HCT116 (cell line): ENCODE measurements at regions not wholly inside any gene's neighbourhood (a gene's known extent, or its start where the extent isn't known, plus 50 kb on each side); places are given as distances from the start of the nearest gene placed in this dataset.

Source experiments
- ATAC-seq: fragments of 200-7000 bp; cut with Tn5 transposase; 2 replicates; pipeline ENCODE4 v1.9.1; 2020; ENCODE audit warnings: mild to moderate bottlenecking, moderate library complexity
- BruUV-seq: library from RNA; stranded (reverse); fragments of 400-500 nt; replicated peaks from 2 replicates; lab custom pipeline; 2021; lab: Mats Ljungman, UMichigan
- CTCF ChIA-PET: fragments of 300-600 bp; sonication (Branson Sonifier 250); formaldehyde crosslinking; loops from one replicate; lab custom pipeline; 2021; ENCODE audit warnings: antibody characterized with exemption; lab: Charles Lee
- POLR2A ChIA-PET: fragments of 300-600, 350-600 bp; sonication (Branson Sonifier 250); formaldehyde crosslinking; loops from one replicate; lab custom pipeline; 2021; ENCODE audit warnings: antibody characterized with exemption; lab: Charles Lee
- RAD21 ChIA-PET, 2 experiments: fragments of 300-600 bp; sonication (Branson Sonifier 250); formaldehyde crosslinking; loops; one replicate each; lab custom pipeline; 2023; ENCODE audit warnings: low total read pairs in 2 of 2; ENCODE audit not compliant: uncharacterized antibody in 2 of 2, unreplicated experiment in 2 of 2, low non-redundant PET in 1 of 2; lab: Charles Lee
- DNase-seq: peaks from one replicate; pipeline ENCODE4 v3.0.0-alpha.2; 2010; ENCODE audit warnings: low read depth, low spot score
- H2AFZ ChIP-seq: fragments of 200-600 bp; shearing (Covaris generic), sonication (generic); 2 replicates; pipeline ENCODE4 v1.6.1; 2017; ENCODE audit warnings: low read depth, mixed run types, mixed read lengths, antibody characterized with exemption, low read length; ENCODE audit not compliant: poor library complexity, severe bottlenecking
- H3K27ac ChIP-seq: 2 replicates; pipeline ENCODE4 v1.5.1; 2012; ENCODE audit warnings: low read depth, low read length
- H3K27me3 ChIP-seq: fragments of 200-600 bp; sonication (generic); 2 replicates; pipeline ENCODE4 v1.6.1; 2016; ENCODE audit warnings: mixed run types, low read length, mixed read lengths; ENCODE audit not compliant: insufficient read depth
- H3K36me3 ChIP-seq, 2 experiments: fragments of 200-500 bp in 1 of 2; fragments of 200-600 bp in 1 of 2; sonication (Bioruptor generic) in 1 of 2; sonication (generic) in 1 of 2; 2 replicates each; pipeline versions ENCODE4 v1.5.1 to v1.6.1; 2014 to 2016; ENCODE audit warnings: low read length in 2 of 2, inconsistent platforms in 1 of 2, mixed read lengths in 1 of 2, mixed run types in 1 of 2; ENCODE audit not compliant: insufficient read depth in 2 of 2, control insufficient read depth in 1 of 2
- H3K4me1 ChIP-seq, 2 experiments: fragments of 200-600 bp in 1 of 2; sonication (generic) in 1 of 2; 2 replicates each; pipeline versions ENCODE4 v1.5.1 to v1.6.1; 2012 to 2017; ENCODE audit warnings: low read length in 2 of 2, inconsistent platforms in 1 of 2, mild to moderate bottlenecking in 1 of 2, mixed read lengths in 1 of 2, mixed run types in 1 of 2, moderate library complexity in 1 of 2; ENCODE audit not compliant: insufficient read depth in 2 of 2, control insufficient read depth in 1 of 2
- H3K4me2 ChIP-seq: fragments of 200-600 bp; sonication (generic); 2 replicates; pipeline ENCODE4 v1.6.1; 2017; ENCODE audit warnings: mixed run types, low read length, mixed read lengths
- H3K4me3 ChIP-seq, 2 experiments: fragments of 200-600 bp in 1 of 2; sonication (generic) in 1 of 2; replicated peaks in 1 of 2; 2 replicates each; pipeline ENCODE4 v1.5.1; 2011 to 2016; ENCODE audit warnings: low read length in 2 of 2, control low read depth in 1 of 2, low read depth in 1 of 2, mild to moderate bottlenecking in 1 of 2, mixed read lengths in 1 of 2, mixed run types in 1 of 2
- H3K79me2 ChIP-seq: fragments of 200-600 bp; sonication (generic); 2 replicates; pipeline ENCODE4 v1.6.1; 2017; ENCODE audit warnings: mild to moderate bottlenecking, mixed run types, low read length, moderate library complexity, mixed read lengths; ENCODE audit not compliant: insufficient read depth
- H3K9ac ChIP-seq: fragments of 200-600 bp; sonication (generic); 2 replicates; pipeline ENCODE4 v1.6.1; 2016; ENCODE audit warnings: low read length, mixed read lengths
- H3K9me2 ChIP-seq: fragments of 200-600 bp; sonication (generic), shearing (Covaris generic); 2 replicates; pipeline ENCODE4 v1.6.1; 2017; ENCODE audit warnings: mixed run types, mild to moderate bottlenecking, moderate library complexity; ENCODE audit not compliant: insufficient read depth
- H3K9me3 ChIP-seq, 2 experiments: fragments of 200-500 bp in 1 of 2; fragments of 200-600 bp in 1 of 2; sonication (Bioruptor generic) in 1 of 2; sonication (generic) in 1 of 2; 2 replicates each; pipeline ENCODE4 v1.6.1; 2014 to 2017; ENCODE audit warnings: low read length in 2 of 2, mixed read lengths in 2 of 2, inconsistent platforms in 1 of 2, low read depth in 1 of 2, mild to moderate bottlenecking in 1 of 2, mixed run types in 1 of 2, moderate library complexity in 1 of 2; ENCODE audit not compliant: control insufficient read depth in 1 of 2, insufficient read depth in 1 of 2
- H4K20me1 ChIP-seq: fragments of 200-600 bp; sonication (generic), shearing (Covaris generic); 2 replicates; pipeline ENCODE4 v1.6.1; 2017; ENCODE audit warnings: mixed run types, mild to moderate bottlenecking, moderate library complexity; ENCODE audit not compliant: insufficient read depth
- ATF3 ChIP-seq: IDR thresholded peaks from 2 replicates; pipeline ENCODE4 v1.6.1; 2012
- CEBPB ChIP-seq: IDR thresholded peaks from 2 replicates; pipeline ENCODE4 v1.6.1; 2012; ENCODE audit warnings: low read depth
- EGR1 ChIP-seq: IDR thresholded peaks from 2 replicates; pipeline ENCODE4 v1.6.1; 2012; ENCODE audit warnings: low read depth
- EZH2phosphoT487 ChIP-seq: fragments of 200-600 bp; IDR thresholded peaks from 2 replicates; pipeline ENCODE4 v1.6.1; 2018; ENCODE audit warnings: antibody characterized with exemption, borderline replicate concordance
- MAX ChIP-seq: IDR thresholded peaks from 2 replicates; pipeline ENCODE4 v1.6.1; 2012
- POLR2AphosphoS5 ChIP-seq: IDR thresholded peaks from 2 replicates; pipeline ENCODE4 v1.6.1; 2011; ENCODE audit warnings: mild to moderate bottlenecking, low read depth, low read length, moderate library complexity
- RAD21 ChIP-seq: IDR thresholded peaks from 2 replicates; pipeline ENCODE4 v1.6.1; 2012; ENCODE audit warnings: low read depth, mild to moderate bottlenecking
- SIN3A ChIP-seq: IDR thresholded peaks from 2 replicates; pipeline ENCODE4 v1.6.1; 2012; ENCODE audit warnings: low read depth
- SP1 ChIP-seq: IDR thresholded peaks from 2 replicates; pipeline ENCODE4 v1.6.1; 2012; ENCODE audit warnings: low read depth
- SRF ChIP-seq: IDR thresholded peaks from 2 replicates; pipeline ENCODE4 v1.6.1; 2012; ENCODE audit warnings: low read depth
- ZBTB33 ChIP-seq: IDR thresholded peaks from 2 replicates; pipeline ENCODE4 v1.6.1; 2011; ENCODE audit warnings: mild to moderate bottlenecking, low read length, moderate library complexity; ENCODE audit not compliant: insufficient replicate concordance; ENCODE audit errors: extremely low read depth
- intact Hi-C: fragments of 100-400 bp; cut with micrococcal nuclease; formaldehyde crosslinking; loops from 2 replicates; pipeline ENCODE4 v1.10.0; 2022

- ChIA-PET CTCF (no interaction called here), POLR2A (no interaction called here), RAD21 (no interaction called here)
- Histone ChIP-seq H3K4me1 (no peaks in the 10 kb centered on the region), H3K27ac (no peak overlapping the region), H3K9me2 (no peaks in the 10 kb centered on the region), H3K79me2 (no peaks in the 10 kb centered on the region), H4K20me1 (no peaks in the 10 kb centered on the region), H3K4me2 (no peak overlapping the region), H2AFZ (no peak overlapping the region), H3K9ac (no peak overlapping the region), H3K9me3 (peaks cover 12 to 32% of the 10 kb centered on the region in 2 experiments; a peak in 2 of 4 replicates), H3K36me3 (no peaks in the 10 kb centered on the region), H3K27me3 (no peaks in the 10 kb centered on the region), H3K4me3 (no peak overlapping the region)
- BruUV-seq: no TSS peak
- intact Hi-C loops: no loop called here
- no peak for TF ChIP-seq POLR2AphosphoS5
- DNase-seq (no peak), ATAC-seq (no peak)
These were observed 626.7 kb upstream of the ADAMTS16 start for GRCh38 chr5:4513381-4513780.

- H3K9me3 ChIP-seq: peaks cover 16 to 36% of the 10 kb centered on the region in 2 experiments; a peak in 2 of 4 replicates
- intact Hi-C loops: no loop called here
- RAD21 ChIA-PET: no interaction called here
- no peaks in the 10 kb centered on the region for H3K36me3 ChIP-seq
- H3K4me1 ChIP-seq: no peaks in the 10 kb centered on the region
- H3K27ac ChIP-seq: no peak overlapping the region
- no peak overlapping the region for H3K9ac ChIP-seq
- H3K4me3 ChIP-seq: no peak overlapping the region
- H3K4me2 ChIP-seq: no peak overlapping the region
- POLR2A ChIA-PET: no interaction called here
- TF ChIP-seq SIN3A: no peak
- TF ChIP-seq POLR2AphosphoS5: no peak
- no peak for TF ChIP-seq EGR1
- TF ChIP-seq MAX: no peak
- no peak for TF ChIP-seq SRF
- TF ChIP-seq EZH2phosphoT487: no peak
- no peak for TF ChIP-seq ZBTB33
- no peak for TF ChIP-seq SP1
- no peak for TF ChIP-seq CEBPB
- no peak for TF ChIP-seq RAD21
- no peak for TF ChIP-seq ATF3
- BruUV-seq: no TSS peak
- DNase-seq: no peak
- CTCF ChIA-PET: no interaction called here
- no peaks in the 10 kb centered on the region for H3K9me2 ChIP-seq
- no peaks in the 10 kb centered on the region for H3K79me2 ChIP-seq
- no peaks in the 10 kb centered on the region for H4K20me1 ChIP-seq
- ATAC-seq: no peak
- H3K27me3 ChIP-seq: no peaks in the 10 kb centered on the region
- H2AFZ ChIP-seq: no peak overlapping the region
These were observed 626.0 kb upstream of the ADAMTS16 start for GRCh38 chr5:4514067-4514648.
